H1 (cell line): ENCODE measurements at regions not wholly inside any gene's neighbourhood (a gene's known extent, or its start where the extent isn't known, plus 50 kb on each side); places are given as distances from the start of the nearest gene placed in this dataset.

Experiments
- CTCF ChIA-PET: fragments of 300-600 bp; sonication (Branson Sonifier 250); formaldehyde crosslinking; loops from one replicate; lab custom pipeline; 2021; ENCODE audit not compliant: partially characterized antibody; lab: Charles Lee
- POLR2A ChIA-PET: fragments of 300-600 bp; sonication (Branson Sonifier 250); formaldehyde crosslinking; loops from one replicate; lab custom pipeline; 2021; ENCODE audit warnings: inconsistent platforms; ENCODE audit not compliant: partially characterized antibody; lab: Charles Lee
- DNase-seq, 2 experiments: peaks; one replicate each; pipeline versions ENCODE4 v3.0.0 to v3.0.0-alpha.2; 2010 to 2022; ENCODE audit warnings: low spot score in 2 of 2, low read depth in 1 of 2, mixed read lengths in 1 of 2
- FAIRE-seq: peaks from 2 replicates; lab custom pipeline; 2011; peaks lifted over from hg19 to GRCh38; lab: Jason Lieb, UNC
- H2AFZ ChIP-seq: 2 replicates; pipeline ENCODE4 v1.8.1; 2012; ENCODE audit warnings: low read length, inconsistent platforms
- H2AK5ac ChIP-seq: 2 replicates; pipeline ENCODE4 v1.6.1; 2013; ENCODE audit warnings: low read depth, low read length
- H2BK120ac ChIP-seq: replicated peaks from 2 replicates; pipeline ENCODE3; 2013; ENCODE audit warnings: low read depth, low read length, inconsistent platforms
- H2BK12ac ChIP-seq: 2 replicates; pipeline ENCODE4 v1.6.1; 2013; ENCODE audit warnings: low read depth, low read length
- H2BK15ac ChIP-seq: 2 replicates; pipeline ENCODE4 v1.6.1; 2013; ENCODE audit warnings: low read length
- H2BK20ac ChIP-seq: 2 replicates; pipeline ENCODE4 v1.6.1; 2013; ENCODE audit warnings: low read length
- H2BK5ac ChIP-seq: 2 replicates; pipeline ENCODE4 v1.6.1; 2013; ENCODE audit warnings: low read depth, low read length
- H3K14ac ChIP-seq: 2 replicates; pipeline ENCODE4 v1.6.1; 2013; ENCODE audit warnings: inconsistent platforms; ENCODE audit not compliant: insufficient read length
- H3K18ac ChIP-seq: 2 replicates; pipeline ENCODE4 v1.6.1; 2013; ENCODE audit warnings: low read length; ENCODE audit errors: extremely low read depth
- H3K23ac ChIP-seq: 2 replicates; pipeline ENCODE4 v1.6.1; 2013; ENCODE audit warnings: inconsistent platforms; ENCODE audit not compliant: insufficient read length
- H3K23me2 ChIP-seq: 2 replicates; pipeline ENCODE4 v1.6.1; 2013; ENCODE audit warnings: low read depth, low read length
- H3K27ac ChIP-seq: 2 replicates; pipeline ENCODE4 v1.6.1; 2011; ENCODE audit warnings: low read depth, low read length, inconsistent platforms
- H3K27me3 ChIP-seq, 4 experiments: replicated peaks in 1 of 4; 1 replicate in 1 of 4; 2 replicates in 3 of 4; pipeline versions ENCODE4 v1.6.1 to v1.8.1; 2011 to 2013; ENCODE audit warnings: low read length in 3 of 4, mild to moderate bottlenecking in 3 of 4, inconsistent platforms in 2 of 4, mixed read lengths in 2 of 4, moderate library complexity in 1 of 4; ENCODE audit not compliant: control insufficient read depth in 3 of 4, insufficient read depth in 3 of 4; ENCODE audit errors: extremely low read depth in 1 of 4
- H3K36me3 ChIP-seq, 4 experiments: 2 replicates each; pipeline versions ENCODE4 v1.6.1 to v1.8.1; 2011 to 2013; ENCODE audit warnings: mild to moderate bottlenecking in 4 of 4, low read length in 3 of 4, moderate library complexity in 2 of 4, control low read depth in 1 of 4, inconsistent platforms in 1 of 4; ENCODE audit not compliant: insufficient read depth in 4 of 4, control insufficient read depth in 2 of 4
- H3K4ac ChIP-seq: replicated peaks from 2 replicates; pipeline ENCODE3; 2013; ENCODE audit warnings: low read length, low read depth, mixed read lengths, inconsistent platforms; ENCODE audit not compliant: insufficient read length
- H3K4me1 ChIP-seq, 4 experiments: replicated peaks in 1 of 4; 1 replicate in 1 of 4; 2 replicates in 3 of 4; pipeline versions ENCODE4 v1.6.1 to v1.8.1; 2011 to 2013; ENCODE audit warnings: low read length in 3 of 4, inconsistent platforms in 2 of 4, mixed read lengths in 1 of 4; ENCODE audit not compliant: insufficient read depth in 4 of 4, control insufficient read depth in 3 of 4
- H3K4me2 ChIP-seq, 2 experiments: 2 replicates each; pipeline versions ENCODE4 v1.6.1 to v1.8.1; 2011 to 2013; ENCODE audit warnings: low read depth in 2 of 2, low read length in 2 of 2, control low read depth in 1 of 2, inconsistent platforms in 1 of 2, mild to moderate bottlenecking in 1 of 2; ENCODE audit not compliant: insufficient read depth in 1 of 2
- H3K4me3 ChIP-seq, 4 experiments: fragments of 200-600, 300-600 bp in 1 of 4; sonication (generic), shearing (Covaris generic), sonication (Bioruptor Twin) in 1 of 4; 2 replicates each; pipeline versions ENCODE4 v1.5.1 to v1.8.1; 2011 to 2016; ENCODE audit warnings: low read length in 4 of 4, low read depth in 3 of 4, control low read depth in 2 of 4, inconsistent platforms in 2 of 4, mild to moderate bottlenecking in 2 of 4, mixed read lengths in 1 of 4, moderate library complexity in 1 of 4; ENCODE audit not compliant: insufficient read depth in 2 of 4; ENCODE audit errors: extremely low read depth in 1 of 4
- H3K56ac ChIP-seq: replicated peaks from 2 replicates; pipeline ENCODE3; 2013; ENCODE audit warnings: low read depth, mild to moderate bottlenecking, mixed read lengths, low read length, inconsistent platforms; ENCODE audit not compliant: insufficient read length
- H3K79me1 ChIP-seq: 2 replicates; pipeline ENCODE4 v1.6.1; 2013; ENCODE audit warnings: low read depth, low read length, control low read depth
- H3K79me2 ChIP-seq, 2 experiments: 2 replicates each; pipeline versions ENCODE4 v1.6.1 to v1.8.1; 2012 to 2013; ENCODE audit warnings: low read length in 2 of 2, mild to moderate bottlenecking in 2 of 2, inconsistent platforms in 1 of 2; ENCODE audit not compliant: insufficient read depth in 2 of 2, control insufficient read depth in 1 of 2
- H3K9ac ChIP-seq, 4 experiments: replicated peaks in 1 of 4; 1 replicate in 1 of 4; 2 replicates in 3 of 4; pipeline versions ENCODE4 v1.6.1 to v1.8.1; 2011 to 2013; ENCODE audit warnings: low read depth in 3 of 4, low read length in 3 of 4, control low read depth in 2 of 4, mild to moderate bottlenecking in 2 of 4, moderate library complexity in 2 of 4, inconsistent platforms in 1 of 4; ENCODE audit errors: extremely low read depth in 1 of 4
- H3K9me3 ChIP-seq, 2 experiments: 2 replicates each; pipeline versions ENCODE4 v1.6.1 to v1.8.1; 2012 to 2013; ENCODE audit warnings: mild to moderate bottlenecking in 2 of 2, moderate library complexity in 2 of 2, control low read depth in 1 of 2, inconsistent platforms in 1 of 2, low read depth in 1 of 2, low read length in 1 of 2, mixed read lengths in 1 of 2; ENCODE audit not compliant: insufficient read depth in 2 of 2
- H4K20me1 ChIP-seq, 2 experiments: replicated peaks in 1 of 2; 2 replicates each; pipeline versions ENCODE3 to v1.8.1; 2011 to 2013; ENCODE audit warnings: inconsistent platforms in 2 of 2, low read length in 2 of 2, mild to moderate bottlenecking in 1 of 2; ENCODE audit not compliant: insufficient read depth in 2 of 2, control insufficient read depth in 1 of 2
- H4K5ac ChIP-seq: 2 replicates; pipeline ENCODE4 v1.6.1; 2013; ENCODE audit warnings: low read length, low read depth, mixed read lengths, inconsistent platforms; ENCODE audit not compliant: insufficient read length
- H4K8ac ChIP-seq: 2 replicates; pipeline ENCODE4 v1.8.0; 2013; ENCODE audit warnings: mild to moderate bottlenecking, moderate library complexity, low read length, inconsistent platforms; ENCODE audit not compliant: insufficient read depth; ENCODE audit errors: extremely low read depth
- H4K91ac ChIP-seq: replicated peaks from 2 replicates; pipeline ENCODE3; 2013; ENCODE audit warnings: low read length, mixed read lengths, inconsistent platforms; ENCODE audit not compliant: insufficient read length
- ATF3 ChIP-seq: IDR thresholded peaks from 2 replicates; pipeline ENCODE4 v1.6.1; 2011; ENCODE audit warnings: low read depth, mild to moderate bottlenecking, low read length; ENCODE audit not compliant: insufficient read depth
- E2F6 ChIP-seq: IDR thresholded peaks from 2 replicates; pipeline ENCODE4 v1.6.1; 2012; ENCODE audit warnings: inconsistent platforms
- GABPA ChIP-seq: IDR thresholded peaks from 2 replicates; pipeline ENCODE4 v1.6.1; 2011; ENCODE audit warnings: mild to moderate bottlenecking, low read length, moderate library complexity, borderline replicate concordance; ENCODE audit not compliant: insufficient read depth
- JUN ChIP-seq: IDR thresholded peaks from 2 replicates; pipeline ENCODE4 v1.6.1; 2011; ENCODE audit warnings: low read depth, mild to moderate bottlenecking, improper control_type of control experiment, low read length
- JUND ChIP-seq: IDR thresholded peaks from 2 replicates; pipeline ENCODE4 v1.6.1; 2011; ENCODE audit warnings: mild to moderate bottlenecking, improper control_type of control experiment, low read length
- SAP30 ChIP-seq: fragments of 300-600 bp; sonication (generic); IDR thresholded peaks from 2 replicates; pipeline ENCODE4 v1.7.1; 2012; ENCODE audit warnings: low read length, moderate library complexity, mild to moderate bottlenecking, inconsistent platforms; ENCODE audit not compliant: insufficient read depth, insufficient replicate concordance
- ZNF274 ChIP-seq: IDR thresholded peaks from 2 replicates; pipeline ENCODE4 v1.7.0; 2012; ENCODE audit warnings: low read length, borderline replicate concordance; ENCODE audit errors: extremely low read depth
- WGBS, 2 experiments: shearing (Covaris generic) in 1 of 2; methylation state at CpG; one replicate each; pipeline versions ENCODE4 v1.1.6 to v1.1.7; 2013 to 2015; ENCODE audit warnings: low lambda C conversion rate in 2 of 2, mixed read lengths in 2 of 2, inconsistent platforms in 1 of 2, low coverage in 1 of 2, missing lambda C conversion rate in 1 of 2; ENCODE audit not compliant: insufficient replicate concordance in 2 of 2, insufficient coverage in 1 of 2, insufficient read length in 1 of 2; ENCODE audit errors: extremely low coverage in 1 of 2, missing lambda C conversion rate in 1 of 2; 5-methylcytosine and 5-hydroxymethylcytosine counted together

- FAIRE-seq (no peak), DNase-seq (no peak)
- no peaks in the 10 kb centered on the region for H3K4me1 ChIP-seq
- H3K79me2 ChIP-seq: no peaks in the 10 kb centered on the region
- H3K14ac ChIP-seq: no peak overlapping the region
- no peak overlapping the region for H2BK15ac ChIP-seq
- no peak overlapping the region for H3K27ac ChIP-seq
- no peaks in the 10 kb centered on the region for H4K20me1 ChIP-seq
- H3K4me2 ChIP-seq: no peak overlapping the region
- TF ChIP-seq GABPA: no peak
- TF ChIP-seq ZNF274: no peak
- TF ChIP-seq E2F6: no peak
- no peak for TF ChIP-seq ATF3
- TF ChIP-seq JUND: no peak
- TF ChIP-seq JUN: no peak
- no peak for TF ChIP-seq SAP30
- CTCF ChIA-PET: no interaction called here
- 76% methylated on average over 3 of the region's 3 CpGs; no CpG with 5 or more reads in 1 of the 2 experiments for WGBS, 2 experiments
- POLR2A ChIA-PET: no interaction called here
- H2BK12ac ChIP-seq: no peak overlapping the region
- H3K79me1 ChIP-seq: no peaks in the 10 kb centered on the region
- H3K9me3 ChIP-seq: no peaks in the 10 kb centered on the region
- H4K91ac ChIP-seq: no peak overlapping the region
- H2AFZ ChIP-seq: no peak overlapping the region
- H2BK120ac ChIP-seq: no peak overlapping the region
- H3K56ac ChIP-seq: no peak overlapping the region
- no peak overlapping the region for H2BK20ac ChIP-seq
- no peaks in the 10 kb centered on the region for H3K36me3 ChIP-seq
- H3K27me3 ChIP-seq: no peaks in the 10 kb centered on the region
- H3K23me2 ChIP-seq: no peaks in the 10 kb centered on the region
- H3K23ac ChIP-seq: no peak overlapping the region
- H3K9ac ChIP-seq: no peak overlapping the region
- H3K4me3 ChIP-seq: no peak overlapping the region
- no peak overlapping the region for H3K4ac ChIP-seq
- H2BK5ac ChIP-seq: no peak overlapping the region
- no peak overlapping the region for H2AK5ac ChIP-seq
- no peak overlapping the region for H4K5ac ChIP-seq
- no peak overlapping the region for H3K18ac ChIP-seq
- H4K8ac ChIP-seq: no peak overlapping the region
These were observed 437.0 kb downstream of the FSCB start for GRCh38 chr14:44070046-44070445.
